WTC11 (cell line): ENCODE measurements at regions not wholly inside any gene's neighbourhood (a gene's known extent, or its start where the extent isn't known, plus 50 kb on each side); places are given as distances from the start of the nearest gene placed in this dataset.

ENCODE experiments used
- ATF3 ChIP-seq: sonication (generic); formaldehyde crosslinking; conservative IDR thresholded peaks from 2 replicates; pipeline ENCODE4 v1.8.1; 2022; ENCODE audit warnings: mild to moderate bottlenecking, missing genetic modification reagents
- CBFB ChIP-seq: sonication (generic); formaldehyde crosslinking; IDR thresholded peaks from 2 replicates; pipeline ENCODE4 v1.8.1; 2022; ENCODE audit warnings: mild to moderate bottlenecking, low read depth, missing genetic modification reagents
- CTCF ChIP-seq: fragments of 200-600 bp; IDR thresholded peaks from 2 replicates; pipeline ENCODE4 v1.8.0; 2022; ENCODE audit warnings: antibody characterized with exemption
- HMGXB4 ChIP-seq: sonication (generic); formaldehyde crosslinking; IDR thresholded peaks from 2 replicates; pipeline ENCODE4 v1.8.1; 2023; ENCODE audit warnings: mild to moderate bottlenecking, moderate library complexity, missing genetic modification reagents
- MLX ChIP-seq: sonication (generic); formaldehyde crosslinking; IDR thresholded peaks from 2 replicates; pipeline ENCODE4 v1.8.1; 2023; ENCODE audit warnings: mild to moderate bottlenecking, missing genetic modification reagents, moderate library complexity
- PREB ChIP-seq: sonication (generic); formaldehyde crosslinking; IDR thresholded peaks from 2 replicates; pipeline ENCODE4 v1.8.1; 2022; ENCODE audit warnings: mild to moderate bottlenecking, missing genetic modification reagents, moderate library complexity, borderline replicate concordance
- TEAD4 ChIP-seq: sonication (generic); formaldehyde crosslinking; IDR thresholded peaks from 2 replicates; pipeline ENCODE4 v1.8.0; 2022; ENCODE audit warnings: mild to moderate bottlenecking, missing genetic modification reagents
- ZNF425 ChIP-seq: fragments of 250-450 bp; sonication (Bioruptor Pico); conservative IDR thresholded peaks from 2 replicates; pipeline ENCODE4 v1.9.0; 2021; ENCODE audit warnings: mild to moderate bottlenecking
- ZNF671 ChIP-seq: fragments of 250-450 bp; sonication (Bioruptor Pico); IDR thresholded peaks from 2 replicates; pipeline ENCODE4 v1.8.0; 2021; ENCODE audit warnings: mild to moderate bottlenecking

- TF ChIP-seq TEAD4 (no peak), CTCF (no peak), CBFB (no peak), PREB (CRISPR knock-in tag) (no peak), ZNF425 (CRISPR knock-in tag) (no peak), ZNF671 (CRISPR knock-in tag) (no peak), ATF3 (CRISPR knock-in tag) (no peak), HMGXB4 (CRISPR knock-in tag) (no peak), MLX (no peak)
Measured at GRCh38 chr4:58205446-58206235, 1095.5 kb upstream of the IGFBP7 start.
